ENCODE measurements at regions not wholly inside any gene's neighbourhood (a gene's known extent, or its start where the extent isn't known, plus 50 kb on each side); places are given as distances from the start of the nearest gene placed in this dataset.

- Histone ChIP-seq H3K27ac (no peak overlapping the region), H3K36me3 (replicated peaks) (no peaks in the 10 kb centered on the region), H3K27me3 (replicated peaks) (no peaks in the 10 kb centered on the region), H3K4me3 (ENCODE audit: low read depth, low read length) (no peak overlapping the region)
- no peak for DNase-seq
- in situ Hi-C loops (cut with HindIII; ENCODE audit: low pct_ligation_motif_present, low sequenced_read_pairs), result no loop called here
- no peak for TF ChIP-seq CTCF (IDR thresholded peaks at IDR 0.05; ENCODE audit: low read depth, low read length, missing control alignments)
Measured at GRCh38 chr12:127074161-127074560, 1192.8 kb upstream of the TMEM132C start.

GRCh38 chr12:127075981-127076380 is 1191.0 kb upstream of the TMEM132C start:
- H3K27ac ChIP-seq, result no peak overlapping the region
- no peak for TF ChIP-seq CTCF (IDR thresholded peaks at IDR 0.05; ENCODE audit: low read depth, low read length, missing control alignments)
- no peaks in the 10 kb centered on the region for H3K27me3 ChIP-seq (replicated peaks)
- no peaks in the 10 kb centered on the region for H3K36me3 ChIP-seq (replicated peaks)
- DNase-seq, result no peak
- no peak overlapping the region for H3K4me3 ChIP-seq (ENCODE audit: low read depth, low read length)
- in situ Hi-C loops (cut with HindIII; ENCODE audit: low pct_ligation_motif_present, low sequenced_read_pairs), result no loop called here

- no peak overlapping the region for H3K27ac ChIP-seq
- DNase-seq, result no peak
- in situ Hi-C loops (cut with HindIII; ENCODE audit: low pct_ligation_motif_present, low sequenced_read_pairs), result no loop called here
- peak; percentile 24 for TF ChIP-seq CTCF (IDR thresholded peaks at IDR 0.05; ENCODE audit: low read depth, low read length, missing control alignments)
- no peaks in the 10 kb centered on the region for H3K27me3 ChIP-seq (replicated peaks)
- H3K4me3 ChIP-seq (ENCODE audit: low read depth, low read length), result no peak overlapping the region
- H3K36me3 ChIP-seq (replicated peaks), result no peaks in the 10 kb centered on the region
Measured at GRCh38 chr12:127077262-127078045, 1189.5 kb upstream of the TMEM132C start.

- in situ Hi-C loops (cut with HindIII; ENCODE audit: low pct_ligation_motif_present, low sequenced_read_pairs), result no loop called here
- TF ChIP-seq CTCF (IDR thresholded peaks at IDR 0.05; ENCODE audit: low read depth, low read length, missing control alignments), result no peak
- Histone ChIP-seq H3K27ac (no peak overlapping the region), H3K27me3 (replicated peaks) (no peaks in the 10 kb centered on the region), H3K4me3 (ENCODE audit: low read depth, low read length) (no peak overlapping the region), H3K36me3 (replicated peaks) (no peaks in the 10 kb centered on the region)
- no peak for DNase-seq
Measured at GRCh38 chr12:127078577-127079350, 1188.2 kb upstream of the TMEM132C start.

- TF ChIP-seq CTCF (IDR thresholded peaks at IDR 0.05; ENCODE audit: low read depth, low read length, missing control alignments), result no peak
- in situ Hi-C loops (cut with HindIII; ENCODE audit: low pct_ligation_motif_present, low sequenced_read_pairs), result no loop called here
- no peak overlapping the region for H3K4me3 ChIP-seq (ENCODE audit: low read depth, low read length)
- H3K27me3 ChIP-seq (replicated peaks), result no peaks in the 10 kb centered on the region
- H3K36me3 ChIP-seq (replicated peaks), result no peaks in the 10 kb centered on the region
- H3K27ac ChIP-seq, result no peak overlapping the region
- DNase-seq, result no peak
Measured at GRCh38 chr12:127079636-127080035, 1187.3 kb upstream of the TMEM132C start.
